ENCODE measurements at regions not wholly inside any gene's neighbourhood (a gene's known extent, or its start where the extent isn't known, plus 50 kb on each side); places are given as distances from the start of the nearest gene placed in this dataset.

- Histone ChIP-seq H3K36me3 (ENCODE audit: control insufficient read depth, insufficient read depth, low read length) (no peaks in the 10 kb centered on the region), H3K4me3 (ENCODE audit: low read length) (no peak overlapping the region), H3K27me3 (ENCODE audit: control insufficient read depth, insufficient read depth, low read length, poor library complexity, severe bottlenecking) (no peaks in the 10 kb centered on the region), H3K9me3 (ENCODE audit: control insufficient read depth, low read length) (no peaks in the 10 kb centered on the region), H3K4me1 (ENCODE audit: control insufficient read depth, insufficient read depth, low read length) (no peaks in the 10 kb centered on the region), H3K9ac (ENCODE audit: extremely low read depth, low read length, poor library complexity, severe bottlenecking) (no peak overlapping the region), H3K27ac (ENCODE audit: low read depth, low read length) (no peak overlapping the region)
- no peak for DNase-seq
- Mint-ChIP-seq H3K4me1 (no peaks in the 10 kb centered on the region), H3K36me3 (ENCODE audit: low read depth) (no peaks in the 10 kb centered on the region), H3K27me3 (ENCODE audit: insufficient read depth) (no peaks in the 10 kb centered on the region), H3K4me3 (no peak overlapping the region), H3K27ac (no peak overlapping the region), H3K9me3 (no peaks in the 10 kb centered on the region)
- 94 to 96% methylated on average over 3 to 4 of the region's 4 CpGs for WGBS, 2 experiments (ENCODE audit: insufficient coverage in 1 of 2, insufficient read length in 1 of 2)
- no peak for TF ChIP-seq CTCF (conservative IDR thresholded peaks at IDR 0.05)
Measured at GRCh38 chr5:68387074-68387796, 171.7 kb downstream of the PIK3R1 start.

DNA sequence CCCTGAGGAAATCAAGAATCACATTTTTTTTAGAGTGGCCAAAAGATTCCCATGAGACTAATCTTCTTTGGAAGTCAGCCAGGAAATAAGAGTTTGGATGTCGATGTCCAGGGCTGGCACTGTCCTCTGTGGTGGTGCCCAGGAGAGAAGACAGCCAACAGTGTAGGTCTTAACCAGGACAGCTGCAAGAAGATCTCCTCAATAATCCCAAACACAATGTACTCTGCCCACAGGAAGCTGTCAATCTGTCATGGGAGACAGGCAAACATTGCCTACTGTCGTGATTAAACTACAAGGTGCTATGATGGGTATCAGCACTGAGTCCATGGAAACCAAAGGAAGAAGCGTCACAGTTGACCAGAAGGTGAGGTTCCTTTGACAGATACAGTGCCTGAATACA lies 174.1 kb downstream of the PIK3R1 start:
- no peaks in the 10 kb centered on the region for H3K27me3 Mint-ChIP-seq (ENCODE audit: insufficient read depth)
- no peaks in the 10 kb centered on the region for H3K36me3 Mint-ChIP-seq (ENCODE audit: low read depth)
- no peak for TF ChIP-seq CTCF (conservative IDR thresholded peaks at IDR 0.05)
- H3K9ac ChIP-seq (ENCODE audit: extremely low read depth, low read length, poor library complexity, severe bottlenecking), result no peak overlapping the region
- H3K9me3 Mint-ChIP-seq, result no peaks in the 10 kb centered on the region
- WGBS, 2 experiments (ENCODE audit: insufficient coverage in 1 of 2, insufficient read length in 1 of 2), result 93 to 96% methylated on average over 3 of the region's 3 CpGs
- H3K36me3 ChIP-seq (ENCODE audit: control insufficient read depth, insufficient read depth, low read length), result no peaks in the 10 kb centered on the region
- no peaks in the 10 kb centered on the region for H3K9me3 ChIP-seq (ENCODE audit: control insufficient read depth, low read length)
- H3K27me3 ChIP-seq (ENCODE audit: control insufficient read depth, insufficient read depth, low read length, poor library complexity, severe bottlenecking), result no peaks in the 10 kb centered on the region
- DNase-seq, result no peak
- H3K4me1 Mint-ChIP-seq, result no peaks in the 10 kb centered on the region
- H3K4me3 ChIP-seq (ENCODE audit: low read length), result no peak overlapping the region
- H3K27ac ChIP-seq (ENCODE audit: low read depth, low read length), result no peak overlapping the region
- H3K4me3 Mint-ChIP-seq, result no peak overlapping the region
- H3K4me1 ChIP-seq (ENCODE audit: control insufficient read depth, insufficient read depth, low read length), result no peaks in the 10 kb centered on the region
- no peak overlapping the region for H3K27ac Mint-ChIP-seq

DNA sequence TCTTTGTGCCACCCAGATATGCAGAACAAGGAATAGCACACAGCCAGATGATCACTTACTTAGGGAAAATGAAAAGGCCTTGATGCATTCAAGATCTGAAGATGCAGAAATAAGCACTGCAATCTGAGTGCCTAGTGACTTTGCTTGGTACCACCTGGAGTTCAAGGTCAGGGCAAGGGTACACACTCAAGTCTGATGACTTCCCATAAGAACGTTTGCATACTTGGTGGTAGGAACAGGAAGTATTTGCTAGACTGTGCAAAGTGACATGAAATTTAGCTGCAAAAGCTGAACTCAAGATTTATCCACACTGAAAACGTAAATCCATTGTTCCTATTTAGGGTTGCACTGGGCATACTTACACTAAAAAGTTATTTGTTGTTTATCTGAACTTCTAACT lies 177.1 kb downstream of the PIK3R1 start:
- no peak for DNase-seq
- Histone ChIP-seq H3K4me1 (ENCODE audit: control insufficient read depth, insufficient read depth, low read length) (peaks cover 8% of the 10 kb centered on the region), H3K4me3 (ENCODE audit: low read length) (no peak overlapping the region), H3K9me3 (ENCODE audit: control insufficient read depth, low read length) (peaks cover 5% of the 10 kb centered on the region), H3K9ac (ENCODE audit: extremely low read depth, low read length, poor library complexity, severe bottlenecking) (no peak overlapping the region), H3K36me3 (ENCODE audit: control insufficient read depth, insufficient read depth, low read length) (no peaks in the 10 kb centered on the region), H3K27me3 (ENCODE audit: control insufficient read depth, insufficient read depth, low read length, poor library complexity, severe bottlenecking) (no peaks in the 10 kb centered on the region), H3K27ac (ENCODE audit: low read depth, low read length) (no peak overlapping the region)
- TF ChIP-seq CTCF (conservative IDR thresholded peaks at IDR 0.05), result no peak
- Mint-ChIP-seq H3K27me3 (ENCODE audit: insufficient read depth) (no peaks in the 10 kb centered on the region), H3K4me3 (no peak overlapping the region), H3K9me3 (no peaks in the 10 kb centered on the region), H3K27ac (no peak overlapping the region), H3K4me1 (peaks cover 7% of the 10 kb centered on the region), H3K36me3 (ENCODE audit: low read depth) (no peaks in the 10 kb centered on the region)
- 77 to 86% methylated on average over 2 of the region's 2 CpGs for WGBS, 2 experiments (ENCODE audit: insufficient coverage in 1 of 2, insufficient read length in 1 of 2)
